Liver (tissue), 8 donors: ENCODE measurements at regions not wholly inside any gene's neighbourhood (a gene's known extent, or its start where the extent isn't known, plus 50 kb on each side); places are given as distances from the start of the nearest gene placed in this dataset.

Source experiments
- DNase-seq: peaks from one replicate; pipeline ENCODE4 v3.0.0-alpha.2; 2017; ENCODE audit warnings: low spot score
- H3K27ac ChIP-seq, 2 donors: one replicate each; pipeline ENCODE4 v1.7.0; 2013; ENCODE audit warnings: inconsistent platforms in 2 of 2, low read length in 2 of 2, control low read depth in 1 of 2, low read depth in 1 of 2, mild to moderate bottlenecking in 1 of 2
- H3K27me3 ChIP-seq, 4 donors: one replicate each; pipeline versions ENCODE4 v1.6.1 to v1.7.0; 2013; ENCODE audit warnings: low read length in 3 of 4, inconsistent platforms in 1 of 4, mild to moderate bottlenecking in 1 of 4, moderate library complexity in 1 of 4; ENCODE audit not compliant: control insufficient read depth in 4 of 4, insufficient read depth in 4 of 4
- H3K36me3 ChIP-seq, 4 donors: one replicate each; pipeline versions ENCODE4 v1.6.1 to v1.7.0; 2013; ENCODE audit warnings: low read length in 3 of 4, mild to moderate bottlenecking in 3 of 4, low read depth in 1 of 4, moderate library complexity in 1 of 4; ENCODE audit not compliant: control insufficient read depth in 4 of 4, insufficient read depth in 3 of 4
- H3K4me1 ChIP-seq, 4 donors: one replicate each; pipeline versions ENCODE4 v1.6.1 to v1.7.0; 2013; ENCODE audit warnings: low read length in 3 of 4, mild to moderate bottlenecking in 3 of 4, moderate library complexity in 1 of 4; ENCODE audit not compliant: control insufficient read depth in 4 of 4, insufficient read depth in 4 of 4
- H3K4me3 ChIP-seq, 3 donors: one replicate each; pipeline versions ENCODE4 v1.6.1 to v1.7.0; 2013; ENCODE audit warnings: low read length in 3 of 3, control low read depth in 1 of 3, low read depth in 1 of 3, mild to moderate bottlenecking in 1 of 3
- H3K9ac ChIP-seq, 2 donors: one replicate each; pipeline ENCODE4 v1.7.0; 2013; ENCODE audit warnings: low read length in 2 of 2, mild to moderate bottlenecking in 2 of 2, moderate library complexity in 2 of 2, control low read depth in 1 of 2, low read depth in 1 of 2
- H3K9me3 ChIP-seq, 4 donors: one replicate each; pipeline versions ENCODE4 v1.6.1 to v1.7.0; 2013; ENCODE audit warnings: low read length in 3 of 4; ENCODE audit not compliant: control insufficient read depth in 4 of 4
- ATF3 ChIP-seq: IDR thresholded peaks from 2 replicates; pipeline ENCODE4 v1.6.1; 2016; ENCODE audit warnings: antibody characterized with exemption
- CTCF ChIP-seq: fragments of 150-350 bp; IDR thresholded peaks from 2 replicates; pipeline ENCODE4 v1.5.1; 2017; ENCODE audit warnings: improper control_type of control experiment, low read depth, low read length; ENCODE audit not compliant: missing input control
- EGR1 ChIP-seq, 2 donors: IDR thresholded peaks; 2 replicates each; pipeline ENCODE4 v1.6.1; 2016 to 2018; ENCODE audit warnings: antibody characterized with exemption in 2 of 2, low read depth in 2 of 2
- FOXA1 ChIP-seq: IDR thresholded peaks from 2 replicates; pipeline ENCODE4 v1.6.1; 2016; ENCODE audit warnings: antibody characterized with exemption
- GABPA ChIP-seq, 2 donors: IDR thresholded peaks in 1 of 2; conservative IDR thresholded peaks in 1 of 2; 2 replicates each; pipeline ENCODE4 v1.6.1; 2016; ENCODE audit warnings: antibody characterized with exemption in 2 of 2, mild to moderate bottlenecking in 1 of 2, moderate library complexity in 1 of 2
- HNF4A ChIP-seq, 2 donors: conservative IDR thresholded peaks; 2 replicates each; pipeline ENCODE4 v1.6.1; 2016; ENCODE audit warnings: antibody characterized with exemption in 2 of 2, mild to moderate bottlenecking in 2 of 2
- MAX ChIP-seq: IDR thresholded peaks from 2 replicates; pipeline ENCODE4 v1.6.1; 2016; ENCODE audit warnings: antibody characterized with exemption
- NR2F2 ChIP-seq: IDR thresholded peaks from 2 replicates; pipeline ENCODE4 v1.6.1; 2016; ENCODE audit warnings: antibody characterized with exemption
- RAD21 ChIP-seq, 2 donors: IDR thresholded peaks; 2 replicates each; pipeline ENCODE4 v1.6.1; 2016; ENCODE audit warnings: antibody characterized with exemption in 2 of 2, mild to moderate bottlenecking in 2 of 2
- REST ChIP-seq: IDR thresholded peaks from 2 replicates; pipeline ENCODE4 v1.6.1; 2016; ENCODE audit warnings: antibody characterized with exemption, mild to moderate bottlenecking
- RXRA ChIP-seq, 2 donors: IDR thresholded peaks; 2 replicates each; pipeline ENCODE4 v1.6.1; 2017 to 2018; ENCODE audit warnings: antibody characterized with exemption in 2 of 2, mild to moderate bottlenecking in 1 of 2
- SP1 ChIP-seq: IDR thresholded peaks from 2 replicates; pipeline ENCODE4 v1.6.1; 2018; ENCODE audit warnings: antibody characterized with exemption, mild to moderate bottlenecking
- YY1 ChIP-seq: IDR thresholded peaks from 2 replicates; pipeline ENCODE4 v1.6.1; 2016; ENCODE audit warnings: antibody characterized with exemption, mild to moderate bottlenecking
- ZBTB33 ChIP-seq: IDR thresholded peaks from 2 replicates; pipeline ENCODE4 v1.6.1; 2016; ENCODE audit warnings: antibody characterized with exemption
- WGBS: extraction: QIAGEN DNeasy Blood & Tissue Kit; methylation state at CpG from one replicate; pipeline ENCODE4 v1.1.7; 2013; 5-methylcytosine and 5-hydroxymethylcytosine counted together
- donor health status: healthy.
- donor health status: healthy.
- donor health status: healthy.
- donor health status: healthy.
- donor health status: healthy.

- Histone ChIP-seq H3K4me1 (no peaks in the 10 kb centered on the region), H3K27me3 (no peaks in the 10 kb centered on the region), H3K4me3 (no peak overlapping the region), H3K36me3 (no peaks in the 10 kb centered on the region), H3K9me3 (no peaks in the 10 kb centered on the region), H3K27ac (no peak overlapping the region), H3K9ac (no peak overlapping the region)
- WGBS: 77% methylated on average over 3 of the region's 3 CpGs
- no peak for DNase-seq
- no peak for TF ChIP-seq NR2F2
- TF ChIP-seq FOXA1: no peak
- TF ChIP-seq SP1: no peak
- no peak for TF ChIP-seq EGR1 (IDR thresholded peaks at IDR 0.05; ENCODE audit: low read depth in 2 of 2)
- no peak for TF ChIP-seq RAD21 (IDR thresholded peaks at IDR 0.05)
- no peak for TF ChIP-seq REST
- no peak for TF ChIP-seq GABPA (IDR thresholded peaks at IDR 0.05 in 1 of 2, conservative IDR thresholded peaks at IDR 0.05 in 1 of 2)
Measured at GRCh38 chr12:41681898-41682297, 462.8 kb downstream of the GXYLT1 start.

GRCh38 chr12:41680155-41680554, 464.5 kb downstream of the GXYLT1 start:
- Histone ChIP-seq H3K27me3 (no peaks in the 10 kb centered on the region), H3K4me3 (no peak overlapping the region), H3K27ac (no peak overlapping the region), H3K9me3 (no peaks in the 10 kb centered on the region), H3K4me1 (no peaks in the 10 kb centered on the region), H3K36me3 (no peaks in the 10 kb centered on the region), H3K9ac (no peak overlapping the region)
- no peak for DNase-seq
- TF ChIP-seq YY1 (peak; percentile 26), ZBTB33 (no peak), HNF4A (conservative IDR thresholded peaks at IDR 0.05) (peak; percentile 54 to 71), RXRA (IDR thresholded peaks at IDR 0.05) (peak in 1 of 2 donors; percentile 28)
- WGBS: 34% methylated on average over 1 of the region's 1 CpG

- Histone ChIP-seq H3K4me3 (no peak overlapping the region), H3K9me3 (no peaks in the 10 kb centered on the region), H3K4me1 (no peaks in the 10 kb centered on the region), H3K27me3 (no peaks in the 10 kb centered on the region), H3K36me3 (no peaks in the 10 kb centered on the region), H3K27ac (no peak overlapping the region), H3K9ac (no peak overlapping the region)
- 18% methylated on average over 4 of the region's 4 CpGs for WGBS
- no peak for TF ChIP-seq MAX
- TF ChIP-seq CTCF: peak; percentile 29
- TF ChIP-seq ATF3: no peak
- TF ChIP-seq RAD21 (IDR thresholded peaks at IDR 0.05): peak; percentile 57 to 71
- no peak for DNase-seq
Measured at GRCh38 chr12:41663598-41664265, 475.6 kb downstream of the PDZRN4 start.
